ENCODE measurements at regions not wholly inside any gene's neighbourhood (a gene's known extent, or its start where the extent isn't known, plus 50 kb on each side); places are given as distances from the start of the nearest gene placed in this dataset.

- H3K27ac Mint-ChIP-seq, result no peak overlapping the region
- H3K4me1 Mint-ChIP-seq, result no peaks in the 10 kb centered on the region
- no peaks in the 10 kb centered on the region for H3K27me3 Mint-ChIP-seq
- ATAC-seq (no peak), DNase-seq (no peak)
- H3K9me3 Mint-ChIP-seq, result peaks cover 0 to 1% of the 10 kb centered on the region in 2 donors
- H3K4me3 Mint-ChIP-seq, result no peak overlapping the region
Observed at GRCh38 chr16:82514262-82514661, 112.5 kb upstream of the CDH13 start.

- no peak for ATAC-seq
- no peak overlapping the region for H3K27ac Mint-ChIP-seq
- no peaks in the 10 kb centered on the region for H3K4me1 Mint-ChIP-seq
- H3K9me3 Mint-ChIP-seq, result no peaks in the 10 kb centered on the region
- DNase-seq, result no peak
- no peak overlapping the region for H3K4me3 Mint-ChIP-seq
- no peaks in the 10 kb centered on the region for H3K27me3 Mint-ChIP-seq
Observed at GRCh38 chr16:82510789-82511305, 115.9 kb upstream of the CDH13 start.

GRCh38 chr16:82509691-82510430 lies 116.9 kb upstream of the CDH13 start:
- ATAC-seq (no peak), DNase-seq (no peak)
- no peaks in the 10 kb centered on the region for H3K27me3 Mint-ChIP-seq
- no peaks in the 10 kb centered on the region for H3K4me1 Mint-ChIP-seq
- no peaks in the 10 kb centered on the region for H3K9me3 Mint-ChIP-seq
- no peak overlapping the region for H3K4me3 Mint-ChIP-seq
- no peak overlapping the region for H3K27ac Mint-ChIP-seq

- ATAC-seq, result no peak
Observed at GRCh38 chr16:82506692-82507670, 119.8 kb upstream of the CDH13 start.

GRCh38 chr16:82504836-82505235 lies 121.9 kb upstream of the CDH13 start:
- Mint-ChIP-seq H3K27ac (no peak overlapping the region), H3K4me1 (no peaks in the 10 kb centered on the region), H3K27me3 (no peaks in the 10 kb centered on the region), H3K4me3 (no peak overlapping the region), H3K9me3 (no peaks in the 10 kb centered on the region)
- ATAC-seq (no peak), DNase-seq (no peak)

More at GRCh38 chr16:82506692-82507670, 119.8 kb upstream of the CDH13 start:
- Mint-ChIP-seq H3K4me3 (no peak overlapping the region), H3K9me3 (no peaks in the 10 kb centered on the region), H3K27ac (no peak overlapping the region), H3K4me1 (no peaks in the 10 kb centered on the region), H3K27me3 (no peaks in the 10 kb centered on the region)
- no peak for DNase-seq

GRCh38 chr16:82499302-82499701 lies 127.5 kb upstream of the CDH13 start:
- no peaks in the 10 kb centered on the region for H3K4me1 Mint-ChIP-seq
- no peak overlapping the region for H3K4me3 Mint-ChIP-seq

GRCh38 chr16:82497139-82497538 lies 129.6 kb upstream of the CDH13 start:
- Mint-ChIP-seq H3K9me3 (no peaks in the 10 kb centered on the region), H3K4me1 (no peaks in the 10 kb centered on the region), H3K27me3 (no peaks in the 10 kb centered on the region), H3K27ac (no peak overlapping the region), H3K4me3 (no peak overlapping the region)
- DNase-seq (no peak), ATAC-seq (no peak)

More at GRCh38 chr16:82499302-82499701, 127.5 kb upstream of the CDH13 start:
- Mint-ChIP-seq H3K27ac (no peak overlapping the region), H3K9me3 (no peaks in the 10 kb centered on the region), H3K27me3 (no peaks in the 10 kb centered on the region)
- no peak for ATAC-seq
- DNase-seq, result no peak

GRCh38 chr16:82488460-82488859 lies 138.3 kb upstream of the CDH13 start:
- H3K9me3 Mint-ChIP-seq, result no peaks in the 10 kb centered on the region
- ATAC-seq, result no peak
- H3K4me1 Mint-ChIP-seq, result no peaks in the 10 kb centered on the region
- H3K27me3 Mint-ChIP-seq, result no peaks in the 10 kb centered on the region
- DNase-seq, result no peak
- H3K27ac Mint-ChIP-seq, result peak overlapping the region in 1 of 2 donors; percentile 5
- no peak overlapping the region for H3K4me3 Mint-ChIP-seq

- DNase-seq, result no peak
- Mint-ChIP-seq H3K27me3 (no peaks in the 10 kb centered on the region), H3K4me3 (no peak overlapping the region), H3K27ac (no peak overlapping the region), H3K4me1 (no peaks in the 10 kb centered on the region), H3K9me3 (no peaks in the 10 kb centered on the region)
- ATAC-seq, result no peak
Observed at GRCh38 chr16:82481455-82481854, 145.3 kb upstream of the CDH13 start.

GRCh38 chr16:82476786-82477185 lies 150.0 kb upstream of the CDH13 start:
- H3K27ac Mint-ChIP-seq, result no peak overlapping the region
- H3K9me3 Mint-ChIP-seq, result peaks cover 0 to 13% of the 10 kb centered on the region in 2 donors
- H3K27me3 Mint-ChIP-seq, result peaks cover 8% of the 10 kb centered on the region
- no peaks in the 10 kb centered on the region for H3K4me1 Mint-ChIP-seq
- ATAC-seq, result no peak
- DNase-seq, result no peak
- H3K4me3 Mint-ChIP-seq, result no peak overlapping the region

GRCh38 chr16:82470620-82471152 lies 156.1 kb upstream of the CDH13 start:
- H3K27me3 Mint-ChIP-seq, result peaks cover 8% of the 10 kb centered on the region
- ATAC-seq (no peak), DNase-seq (no peak)
- H3K27ac Mint-ChIP-seq, result no peak overlapping the region
- H3K9me3 Mint-ChIP-seq, result peaks cover 0 to 13% of the 10 kb centered on the region in 2 donors
- H3K4me1 Mint-ChIP-seq, result no peaks in the 10 kb centered on the region
- H3K4me3 Mint-ChIP-seq, result no peak overlapping the region

- H3K4me1 Mint-ChIP-seq, result no peaks in the 10 kb centered on the region
- peaks cover 8% of the 10 kb centered on the region for H3K27me3 Mint-ChIP-seq
- peaks cover 0 to 13% of the 10 kb centered on the region in 2 donors for H3K9me3 Mint-ChIP-seq
- no peak for DNase-seq
- H3K27ac Mint-ChIP-seq, result no peak overlapping the region
- no peak for ATAC-seq
- H3K4me3 Mint-ChIP-seq, result no peak overlapping the region
Observed at GRCh38 chr16:82470016-82470415, 156.8 kb upstream of the CDH13 start.

GRCh38 chr16:82464187-82464586 lies 162.6 kb upstream of the CDH13 start:
- H3K4me1 Mint-ChIP-seq, result no peaks in the 10 kb centered on the region
- DNase-seq (no peak), ATAC-seq (no peak)
- H3K27ac Mint-ChIP-seq, result no peak overlapping the region
- no peaks in the 10 kb centered on the region for H3K9me3 Mint-ChIP-seq
- no peak overlapping the region for H3K4me3 Mint-ChIP-seq
- peaks cover 13% of the 10 kb centered on the region for H3K27me3 Mint-ChIP-seq

- peaks cover 21% of the 10 kb centered on the region for H3K27me3 Mint-ChIP-seq
- DNase-seq (no peak), ATAC-seq (no peak)
- H3K4me3 Mint-ChIP-seq, result no peak overlapping the region
- no peaks in the 10 kb centered on the region for H3K9me3 Mint-ChIP-seq
- H3K4me1 Mint-ChIP-seq, result no peaks in the 10 kb centered on the region
- H3K27ac Mint-ChIP-seq, result no peak overlapping the region
Observed at GRCh38 chr16:82460766-82461165, 166.0 kb upstream of the CDH13 start.

- H3K27me3 Mint-ChIP-seq, result peaks cover 21% of the 10 kb centered on the region
- H3K4me1 Mint-ChIP-seq, result no peaks in the 10 kb centered on the region
- no peaks in the 10 kb centered on the region for H3K9me3 Mint-ChIP-seq
- DNase-seq, result no peak
- H3K4me3 Mint-ChIP-seq, result no peak overlapping the region
- ATAC-seq, result no peak
- H3K27ac Mint-ChIP-seq, result peak overlapping the region in 1 of 2 donors; percentile 72
Observed at GRCh38 chr16:82459580-82460256, 167.1 kb upstream of the CDH13 start.
